Dedifferentiated amniotic fluid mesenchymal stem cell (primary cell): ENCODE measurements at regions not wholly inside any gene's neighbourhood (a gene's known extent, or its start where the extent isn't known, plus 50 kb on each side); places are given as distances from the start of the nearest gene placed in this dataset.
A peak's percentile ranks its signal among the peaks of the same experiment; 100 is the strongest.

Experiments
- DNase-seq: peaks from one replicate; pipeline ENCODE4 v3.0.0-alpha.2; 2016; ENCODE audit errors: extremely low spot score

GRCh38 chr12:42761601-42762350, 172.2 kb upstream of the PRICKLE1 start:
- DNase-seq: no peak

- no peak for DNase-seq
Measured at GRCh38 chr12:42761086-42761485, 171.5 kb upstream of the PRICKLE1 start.

GRCh38 chr12:42760550-42760949, 171.0 kb upstream of the PRICKLE1 start:
- no peak for DNase-seq

- DNase-seq: peak; percentile 77
Measured at GRCh38 chr12:42759622-42760273, 170.2 kb upstream of the PRICKLE1 start.

- DNase-seq: no peak
Measured at GRCh38 chr12:42758806-42759205, 169.3 kb upstream of the PRICKLE1 start.

DNA sequence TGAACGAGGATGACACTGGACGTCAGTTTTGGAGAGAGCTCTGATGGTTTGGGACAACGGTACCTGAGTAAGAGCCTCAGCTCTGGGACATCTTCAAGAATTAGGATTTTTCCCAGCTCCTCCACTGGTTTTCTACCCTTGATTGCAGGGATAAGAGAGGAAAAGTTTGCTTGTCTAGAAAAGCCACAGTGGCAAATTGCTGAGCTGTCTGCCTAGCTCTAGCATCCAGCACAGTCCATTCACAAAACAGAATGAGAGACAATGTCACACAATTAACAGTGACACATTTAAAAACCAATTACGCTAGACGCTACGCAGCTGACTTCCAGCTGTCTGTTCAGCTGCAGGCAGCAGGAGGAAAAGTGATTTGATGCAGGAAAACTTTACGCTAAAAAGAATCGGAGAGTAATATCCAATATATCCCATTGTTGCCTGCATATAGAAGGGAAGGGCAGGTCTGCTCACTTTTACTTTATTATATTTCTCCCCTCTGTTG, 168.1 kb upstream of the PRICKLE1 start:
- no peak for DNase-seq

- DNase-seq: peak; percentile 43
Measured at GRCh38 chr12:42756841-42757623, 167.5 kb upstream of the PRICKLE1 start.

DNA sequence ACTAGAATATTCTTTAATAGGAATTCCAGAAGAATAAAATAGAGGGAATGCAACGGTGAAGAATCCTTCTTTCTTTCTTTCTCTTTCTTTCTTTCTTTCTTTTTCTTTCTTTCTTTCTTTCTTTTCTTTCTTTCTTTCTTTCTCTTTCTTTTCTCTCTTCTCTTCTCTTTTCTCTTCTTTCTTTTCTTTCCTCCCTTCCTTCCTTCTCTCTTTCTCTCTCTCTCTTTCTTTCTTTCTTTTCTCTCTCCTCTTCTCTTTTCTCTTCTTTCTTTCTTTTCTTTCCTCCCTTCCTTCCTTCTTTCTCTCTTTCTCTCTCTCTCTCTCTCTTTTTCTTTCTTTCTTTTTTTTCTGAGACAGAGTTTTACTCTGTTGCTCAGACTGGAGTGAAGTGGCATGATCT, 160.8 kb upstream of the PRICKLE1 start:
- DNase-seq: no peak

- no peak for DNase-seq
Measured at GRCh38 chr12:42749239-42749638, 159.7 kb upstream of the PRICKLE1 start.

DNA sequence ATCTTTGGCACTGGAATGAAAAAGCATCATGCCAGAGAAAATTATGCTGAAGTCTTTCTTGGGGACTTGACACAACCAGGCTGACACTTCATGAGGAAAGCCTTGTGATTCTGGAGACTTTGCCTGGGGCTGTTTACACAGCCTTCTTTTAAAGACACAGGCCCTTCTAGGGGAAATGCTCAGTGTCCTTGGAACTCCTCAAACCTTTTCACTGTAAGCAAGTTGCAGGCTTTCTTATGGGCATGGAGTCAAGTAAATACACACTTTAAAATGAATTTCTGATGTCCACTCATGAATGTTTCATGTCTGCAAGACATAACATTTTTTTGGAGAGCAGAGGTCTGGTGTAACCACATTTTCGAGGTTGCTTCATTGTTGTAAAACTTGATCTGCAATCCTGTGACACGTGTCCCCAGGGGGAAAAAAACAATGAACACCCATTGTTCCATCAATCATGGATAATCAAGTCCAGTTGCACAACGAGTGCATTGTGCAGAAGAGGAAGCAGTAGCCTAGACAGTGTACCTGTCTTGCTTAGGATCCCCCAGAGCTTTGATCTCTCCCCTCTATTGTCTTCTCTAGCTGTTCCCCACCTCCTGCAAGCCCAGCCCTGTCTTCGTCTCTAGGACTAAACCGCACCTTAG, 155.1 kb upstream of the PRICKLE1 start:
- peak; percentile 77 for DNase-seq

- DNase-seq: no peak
Measured at GRCh38 chr12:42742716-42743115, 153.2 kb upstream of the PRICKLE1 start.

- peak; percentile 51 for DNase-seq
Measured at GRCh38 chr12:42741771-42742510, 152.4 kb upstream of the PRICKLE1 start.

DNA sequence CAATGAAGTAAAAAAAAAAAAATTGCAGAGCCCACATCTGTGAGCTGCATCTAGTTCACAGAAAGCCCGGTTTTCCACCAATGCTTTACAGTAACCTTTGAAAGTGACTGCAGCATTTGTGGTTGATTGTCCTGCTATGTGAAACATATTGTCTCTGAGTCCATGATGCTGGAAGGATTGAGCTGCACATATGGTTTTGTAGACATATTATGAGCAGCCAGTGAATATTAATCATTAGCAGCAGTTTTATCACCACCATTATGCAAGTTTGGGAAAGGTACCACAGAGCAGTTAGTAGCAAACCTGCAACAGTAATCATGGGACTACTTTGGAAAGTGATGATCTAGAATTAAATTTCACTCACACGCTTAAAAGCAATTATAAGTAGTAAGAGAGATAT, 151.5 kb upstream of the PRICKLE1 start:
- no peak for DNase-seq

DNA sequence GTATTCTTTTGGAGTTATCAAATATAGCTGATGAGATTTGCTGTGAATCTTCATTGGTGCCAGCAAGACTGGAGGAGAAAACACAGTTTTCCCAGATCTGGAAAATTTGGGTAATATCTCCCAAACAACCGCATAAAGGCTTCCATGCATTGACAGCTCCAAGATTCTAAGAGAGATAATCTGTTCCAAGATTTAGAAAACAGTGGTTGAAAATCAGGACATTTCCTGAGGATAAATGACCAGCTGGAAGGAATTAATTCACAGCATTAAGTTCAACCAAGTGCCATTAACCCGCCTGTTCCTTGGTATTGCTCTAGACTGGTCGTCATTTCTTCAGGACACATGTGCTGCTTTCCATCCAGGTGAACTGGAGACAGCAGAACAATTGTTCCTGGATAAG, 147.9 kb upstream of the PRICKLE1 start:
- peak; percentile 10 for DNase-seq

DNA sequence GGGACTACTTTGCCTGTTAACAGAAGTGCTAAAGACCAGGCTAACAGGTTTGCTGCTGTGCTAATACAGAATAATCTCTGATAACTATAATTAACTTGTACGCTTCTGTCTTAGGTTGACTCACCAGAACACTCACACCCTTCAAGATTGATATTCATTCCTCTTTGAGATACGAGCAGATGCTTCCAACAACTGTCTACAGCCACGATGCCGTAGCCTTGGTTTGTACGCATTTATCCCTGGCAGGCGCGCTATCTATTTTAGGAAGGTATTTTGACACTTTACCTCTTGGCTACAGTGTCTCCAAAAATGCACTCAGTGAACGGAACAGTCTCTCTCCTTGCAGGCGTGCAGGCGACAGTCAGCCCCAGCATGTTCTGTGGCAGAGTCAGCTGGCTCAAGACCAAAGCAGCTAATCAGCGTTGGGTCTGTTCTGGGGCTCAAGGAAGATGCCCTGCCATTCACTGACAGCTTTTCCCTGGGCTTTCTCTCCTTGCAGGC, 146.4 kb upstream of the PRICKLE1 start:
- no peak for DNase-seq

DNA sequence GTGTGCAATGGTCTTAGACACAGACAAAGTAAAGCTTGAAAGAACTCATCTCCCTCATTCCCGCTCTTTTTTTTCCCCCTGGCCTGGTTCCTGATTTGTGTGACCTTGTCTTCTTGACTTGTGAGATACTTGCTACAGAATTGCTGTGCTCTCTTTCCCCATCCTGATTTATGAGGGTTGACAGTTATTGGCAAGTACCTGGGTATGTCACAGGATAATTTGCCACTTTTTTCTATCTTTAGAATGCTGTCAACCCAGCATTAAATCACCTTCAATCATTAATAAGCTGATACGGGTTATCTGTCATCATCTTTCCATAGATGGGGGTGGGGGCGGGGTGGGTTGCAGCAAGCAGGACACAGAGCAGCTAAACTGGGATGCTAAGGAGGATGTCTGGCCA, 144.4 kb upstream of the PRICKLE1 start:
- no peak for DNase-seq

- DNase-seq: no peak
Measured at GRCh38 chr12:42732908-42733411, 143.4 kb upstream of the PRICKLE1 start.

DNA sequence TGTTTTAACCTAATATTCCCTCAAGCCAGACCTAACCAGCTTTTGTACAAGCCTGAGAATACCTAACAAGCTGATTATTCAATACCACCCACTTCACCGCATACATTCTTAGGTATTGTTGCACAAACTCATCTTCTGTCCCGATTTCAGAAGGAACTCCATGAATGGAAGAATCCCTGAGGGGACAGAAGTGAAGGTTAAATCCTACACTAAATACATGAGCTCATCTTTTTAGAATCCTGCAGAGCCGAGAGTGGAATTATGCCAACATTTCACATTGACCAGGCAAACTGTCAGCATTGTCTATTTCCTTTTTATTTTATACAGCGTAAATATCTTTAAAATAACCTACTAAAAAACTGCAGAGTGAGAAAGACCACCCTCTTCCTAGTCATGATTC, 140.7 kb upstream of the PRICKLE1 start:
- no peak for DNase-seq

- DNase-seq: no peak
Measured at GRCh38 chr12:42729535-42729900, 140.0 kb upstream of the PRICKLE1 start.

DNA sequence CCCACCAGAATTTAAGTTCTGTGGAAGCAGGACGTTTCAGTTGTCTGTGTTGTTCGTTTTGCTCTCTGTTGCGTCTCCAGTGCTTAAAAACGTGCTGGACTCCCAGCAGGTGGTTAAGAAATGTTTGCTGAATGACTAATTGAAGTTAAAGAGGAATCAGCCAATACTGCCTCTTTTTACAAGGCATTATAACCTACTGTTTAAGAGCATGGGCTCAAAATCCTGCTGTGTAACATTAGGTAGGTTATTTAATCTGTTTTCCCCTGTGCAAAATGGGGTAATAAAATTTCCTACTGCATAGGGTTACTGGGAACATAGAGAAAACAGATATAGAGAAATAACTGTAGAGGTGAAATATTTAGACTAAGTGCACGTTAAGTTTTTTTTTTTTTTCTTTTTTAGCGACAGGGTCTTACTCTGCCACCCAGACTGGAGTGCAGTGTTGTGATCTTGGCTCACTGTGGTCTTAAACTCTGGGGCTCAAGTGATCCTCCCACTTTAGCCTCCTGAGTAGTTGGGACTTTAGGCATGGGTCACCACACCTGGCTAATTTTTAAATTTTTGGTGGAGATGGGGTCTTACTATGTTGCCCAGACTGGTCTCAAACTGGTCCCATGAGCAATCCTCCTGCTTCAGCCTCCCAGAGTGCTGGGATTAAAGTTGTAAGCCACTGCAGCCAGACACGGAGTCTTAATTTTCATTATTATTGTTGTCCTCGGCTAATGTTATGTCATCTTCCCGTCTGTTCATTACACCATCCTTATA, 139.4 kb upstream of the PRICKLE1 start:
- no peak for DNase-seq
